GM23338 (cell line): ENCODE measurements at regions not wholly inside any gene's neighbourhood (a gene's known extent, or its start where the extent isn't known, plus 50 kb on each side); places are given as distances from the start of the nearest gene placed in this dataset.

Experiments used
- CREB1 ChIP-seq: fragments of 250-450 bp; sonication (Bioruptor Pico); IDR thresholded peaks from 2 replicates; pipeline ENCODE4 v1.5.0; 2020; ENCODE audit warnings: low read depth, mild to moderate bottlenecking, moderate library complexity
- CTCF ChIP-seq, 2 experiments: fragments of 200-600 bp in 1 of 2; sonication (generic) in 1 of 2; conservative IDR thresholded peaks; 2 replicates each; pipeline versions ENCODE4 v1.5.1 to v1.6.1; 2016 to 2017; ENCODE audit warnings: antibody characterized with exemption in 2 of 2, low read depth in 2 of 2, mild to moderate bottlenecking in 2 of 2, moderate library complexity in 1 of 2
- ETS1 ChIP-seq: IDR thresholded peaks from 2 replicates; pipeline ENCODE4 v1.6.1; 2016; ENCODE audit warnings: antibody characterized with exemption
- EZH2 ChIP-seq: fragments of 200-600 bp; sonication (generic); IDR thresholded peaks from one replicate; pipeline ENCODE4 v1.8.0; 2017; ENCODE audit warnings: antibody characterized with exemption, mild to moderate bottlenecking, low read depth; ENCODE audit not compliant: unreplicated experiment
- EZH2phosphoT487 ChIP-seq: fragments of 200-600 bp; sonication (generic); IDR thresholded peaks from one replicate; pipeline ENCODE4 v1.8.1; 2018; ENCODE audit warnings: antibody characterized with exemption; ENCODE audit not compliant: unreplicated experiment
- JUNB ChIP-seq: IDR thresholded peaks from one replicate; pipeline ENCODE4 v1.6.1; 2016; ENCODE audit warnings: antibody characterized with exemption; ENCODE audit not compliant: unreplicated experiment
- POLR2AphosphoS5 ChIP-seq: IDR thresholded peaks from 2 replicates; pipeline ENCODE4 v1.6.1; 2016; ENCODE audit warnings: antibody characterized with exemption, low read depth
- REST ChIP-seq: IDR thresholded peaks from one replicate; pipeline ENCODE4 v1.6.1; 2018; ENCODE audit warnings: antibody characterized with exemption; ENCODE audit not compliant: unreplicated experiment

GRCh38 chr12:84421103-84421502 lies 491.5 kb downstream of the SLC6A15 start:
- TF ChIP-seq CTCF (conservative IDR thresholded peaks at IDR 0.05; ENCODE audit: low read depth in 2 of 2) (no peak), ETS1 (no peak), REST (no peak), EZH2phosphoT487 (no peak), EZH2 (no peak), POLR2AphosphoS5 (no peak), JUNB (no peak), CREB1 (CRISPR knock-in tag) (no peak)
